Osteoblast (primary cell): ENCODE measurements at regions not wholly inside any gene's neighbourhood (a gene's known extent, or its start where the extent isn't known, plus 50 kb on each side); places are given as distances from the start of the nearest gene placed in this dataset.
A peak's percentile ranks its signal among the peaks of the same experiment; 100 is the strongest.

Source experiments
- DNase-seq: peaks from one replicate; pipeline ENCODE4 v3.0.0; 2011; ENCODE audit warnings: low spot score, mixed read lengths; ENCODE audit not compliant: insufficient read length; ENCODE audit errors: missing footprints
- H2AFZ ChIP-seq: 2 replicates; pipeline ENCODE4 v1.6.0; 2011; ENCODE audit warnings: mild to moderate bottlenecking, low read length
- H3K27ac ChIP-seq: 2 replicates; pipeline ENCODE4 v1.5.1; 2011; ENCODE audit warnings: mild to moderate bottlenecking, low read depth, low read length, moderate library complexity
- H3K27me3 ChIP-seq: 2 replicates; pipeline ENCODE4 v1.6.0; 2012; ENCODE audit warnings: mild to moderate bottlenecking, control low read depth, inconsistent platforms, low read length, moderate library complexity; ENCODE audit not compliant: insufficient read depth
- H3K36me3 ChIP-seq: 2 replicates; pipeline ENCODE4 v1.5.1; 2011; ENCODE audit warnings: mild to moderate bottlenecking, low read length, control low read depth, moderate library complexity; ENCODE audit not compliant: insufficient read depth
- H3K4me1 ChIP-seq: 2 replicates; pipeline ENCODE4 v1.5.1; 2011; ENCODE audit warnings: mild to moderate bottlenecking, low read length, control low read depth, moderate library complexity; ENCODE audit not compliant: insufficient read depth
- H3K4me2 ChIP-seq: 2 replicates; pipeline ENCODE4 v1.6.0; 2011; ENCODE audit warnings: mild to moderate bottlenecking, low read length; ENCODE audit not compliant: insufficient read depth
- H3K4me3 ChIP-seq: fragments of 200-600 bp; sonication (generic); 3 replicates; pipeline ENCODE4 v1.5.1; 2012; ENCODE audit warnings: mild to moderate bottlenecking, low read length, inconsistent platforms; ENCODE audit not compliant: insufficient read depth
- H3K79me2 ChIP-seq: 2 replicates; pipeline ENCODE4 v1.6.0; 2012; ENCODE audit warnings: mild to moderate bottlenecking, low read length, control low read depth, inconsistent platforms; ENCODE audit not compliant: insufficient read depth
- H3K9me3 ChIP-seq: 2 replicates; pipeline ENCODE4 v1.5.1; 2011; ENCODE audit warnings: low read depth, low read length, control low read depth
- H4K20me1 ChIP-seq: 2 replicates; pipeline ENCODE4 v1.6.0; 2012; ENCODE audit warnings: mild to moderate bottlenecking, low read length, control low read depth; ENCODE audit not compliant: insufficient read depth
- TF ChIP-seq, protein P1 (sequence below): IDR thresholded peaks from 2 replicates; pipeline ENCODE4 v1.5.1; 2011; ENCODE audit warnings: mild to moderate bottlenecking, low read depth, low read length, moderate library complexity; ENCODE audit errors: extremely low read depth

DNA sequence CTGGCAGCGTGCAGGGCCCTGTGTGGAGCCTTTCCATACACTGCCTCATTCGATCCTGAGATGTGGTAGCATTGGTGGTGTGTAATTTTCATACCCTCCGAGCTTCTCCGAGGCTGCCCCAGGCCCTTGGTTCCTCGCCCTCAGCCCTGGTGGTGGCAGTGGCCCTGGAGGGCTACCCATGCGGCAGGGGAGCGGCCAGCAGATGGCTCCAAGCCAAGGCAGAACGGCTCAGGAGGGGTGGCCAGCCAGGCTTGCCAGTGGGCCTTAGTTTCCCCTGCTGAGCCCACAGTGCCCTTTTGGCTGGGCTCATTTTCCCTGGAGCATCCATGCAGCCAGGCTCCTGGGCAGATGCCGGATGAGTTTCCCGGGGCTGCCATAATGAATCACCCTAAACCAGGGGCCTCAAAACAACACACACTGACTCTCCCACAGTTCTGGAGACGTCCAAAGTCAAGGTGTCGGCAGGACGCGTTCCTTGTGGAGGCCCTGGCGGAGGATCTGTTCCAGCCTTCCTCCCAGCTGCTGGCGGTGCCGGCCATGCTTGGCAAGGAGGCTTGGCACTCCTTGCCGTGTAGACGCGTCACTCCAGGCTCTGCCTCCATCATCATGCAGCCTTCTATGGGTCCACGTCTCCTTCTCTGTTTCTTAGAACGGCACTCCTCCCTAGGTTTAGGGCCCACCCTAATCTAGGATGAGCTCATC is 158.8 kb upstream of the GSE1 start:
- Histone ChIP-seq H3K27ac (no peak overlapping the region), H3K79me2 (no peaks in the 10 kb centered on the region), H3K4me1 (no peaks in the 10 kb centered on the region), H3K36me3 (no peaks in the 10 kb centered on the region), H3K27me3 (no peaks in the 10 kb centered on the region), H3K4me3 (no peak overlapping the region), H3K9me3 (no peaks in the 10 kb centered on the region), H4K20me1 (peaks cover 54% of the 10 kb centered on the region), H3K4me2 (no peak overlapping the region), H2AFZ (no peak overlapping the region)
- no peak for DNase-seq
- TF ChIP-seq, protein P1, sequence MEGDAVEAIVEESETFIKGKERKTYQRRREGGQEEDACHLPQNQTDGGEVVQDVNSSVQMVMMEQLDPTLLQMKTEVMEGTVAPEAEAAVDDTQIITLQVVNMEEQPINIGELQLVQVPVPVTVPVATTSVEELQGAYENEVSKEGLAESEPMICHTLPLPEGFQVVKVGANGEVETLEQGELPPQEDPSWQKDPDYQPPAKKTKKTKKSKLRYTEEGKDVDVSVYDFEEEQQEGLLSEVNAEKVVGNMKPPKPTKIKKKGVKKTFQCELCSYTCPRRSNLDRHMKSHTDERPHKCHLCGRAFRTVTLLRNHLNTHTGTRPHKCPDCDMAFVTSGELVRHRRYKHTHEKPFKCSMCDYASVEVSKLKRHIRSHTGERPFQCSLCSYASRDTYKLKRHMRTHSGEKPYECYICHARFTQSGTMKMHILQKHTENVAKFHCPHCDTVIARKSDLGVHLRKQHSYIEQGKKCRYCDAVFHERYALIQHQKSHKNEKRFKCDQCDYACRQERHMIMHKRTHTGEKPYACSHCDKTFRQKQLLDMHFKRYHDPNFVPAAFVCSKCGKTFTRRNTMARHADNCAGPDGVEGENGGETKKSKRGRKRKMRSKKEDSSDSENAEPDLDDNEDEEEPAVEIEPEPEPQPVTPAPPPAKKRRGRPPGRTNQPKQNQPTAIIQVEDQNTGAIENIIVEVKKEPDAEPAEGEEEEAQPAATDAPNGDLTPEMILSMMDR: no peak

DNA sequence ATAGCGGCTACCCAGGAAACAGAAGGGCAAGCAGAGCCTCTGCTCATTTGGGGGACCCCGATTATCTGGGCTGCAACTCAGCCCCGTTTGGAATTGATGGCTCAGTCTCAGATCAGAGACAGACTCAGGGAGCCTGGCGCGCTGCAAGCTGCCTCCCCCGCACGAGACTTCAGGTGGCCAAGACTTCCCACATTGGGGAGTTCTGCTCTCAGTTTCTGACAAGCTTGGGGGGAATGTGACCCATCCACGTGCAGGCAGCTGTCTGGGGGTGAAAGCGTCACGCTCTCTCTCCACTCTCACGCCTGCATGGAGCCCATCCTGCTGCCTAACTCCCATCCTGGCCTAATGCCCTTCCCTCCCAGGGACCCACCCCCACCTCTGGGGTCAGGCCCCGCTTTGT is 157.6 kb upstream of the GSE1 start:
- Histone ChIP-seq H3K79me2 (no peaks in the 10 kb centered on the region), H3K27me3 (no peaks in the 10 kb centered on the region), H3K4me2 (no peak overlapping the region), H3K4me3 (no peak overlapping the region), H4K20me1 (peaks cover 59% of the 10 kb centered on the region), H3K27ac (no peak overlapping the region), H3K4me1 (peaks cover 2% of the 10 kb centered on the region), H3K36me3 (no peaks in the 10 kb centered on the region), H2AFZ (no peak overlapping the region), H3K9me3 (no peaks in the 10 kb centered on the region)
- DNase-seq: no peak
- TF ChIP-seq, protein P1: no peak

DNA sequence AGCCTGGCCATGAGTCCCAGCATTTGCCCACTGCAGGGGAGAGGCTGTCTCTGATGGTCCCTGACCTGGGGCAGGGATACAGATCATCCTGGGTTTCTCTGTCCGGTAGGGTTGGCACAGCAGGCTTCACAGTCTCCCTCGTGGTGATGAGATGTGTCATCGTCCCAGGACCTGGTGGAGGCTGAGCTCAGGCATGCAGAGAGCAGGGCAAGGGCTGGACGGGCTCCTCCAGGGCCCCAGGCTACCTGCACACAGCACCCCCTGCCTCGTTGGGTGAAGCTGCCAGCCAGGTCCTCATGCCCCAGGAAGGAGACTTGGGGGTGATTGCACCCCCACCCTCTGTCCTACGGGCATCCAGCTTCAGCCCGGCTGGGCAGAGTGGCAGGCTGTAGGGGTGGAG is 155.8 kb upstream of the GSE1 start:
- H3K27ac ChIP-seq: no peak overlapping the region
- no peaks in the 10 kb centered on the region for H3K9me3 ChIP-seq
- peaks cover 5% of the 10 kb centered on the region for H3K27me3 ChIP-seq
- peaks cover 20% of the 10 kb centered on the region for H3K4me1 ChIP-seq
- H3K4me2 ChIP-seq: no peak overlapping the region
- H4K20me1 ChIP-seq: peaks cover 75% of the 10 kb centered on the region
- H2AFZ ChIP-seq: no peak overlapping the region
- H3K79me2 ChIP-seq: no peaks in the 10 kb centered on the region
- no peak overlapping the region for H3K4me3 ChIP-seq
- no peaks in the 10 kb centered on the region for H3K36me3 ChIP-seq
- TF ChIP-seq, protein P1: no peak
- peak; percentile 93 for DNase-seq

DNA sequence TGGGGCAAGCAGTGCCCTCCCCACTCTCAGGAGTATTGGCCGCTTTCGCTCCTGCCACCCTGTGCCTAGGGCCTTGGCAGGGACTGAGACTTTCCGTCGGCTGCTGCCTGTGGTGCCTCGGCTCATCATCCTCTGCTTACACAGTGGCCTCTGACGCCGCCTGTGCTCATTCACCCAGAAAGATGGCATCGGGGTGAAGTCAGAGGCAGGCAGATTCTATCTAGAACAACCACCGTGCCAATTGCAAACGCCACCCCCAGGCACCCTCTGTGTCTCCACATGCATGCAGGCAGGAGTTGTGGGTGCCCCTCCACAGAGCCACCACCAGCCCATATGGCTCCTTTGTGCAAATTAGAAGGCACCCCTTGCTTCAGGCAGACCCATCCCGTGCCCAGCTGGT is 154.2 kb upstream of the GSE1 start:
- Histone ChIP-seq H3K27ac (no peak overlapping the region), H3K4me1 (peaks cover 20% of the 10 kb centered on the region), H3K4me3 (no peak overlapping the region), H3K36me3 (no peaks in the 10 kb centered on the region), H2AFZ (no peak overlapping the region), H3K27me3 (peaks cover 5% of the 10 kb centered on the region), H4K20me1 (peaks cover 70% of the 10 kb centered on the region), H3K4me2 (no peak overlapping the region), H3K79me2 (no peaks in the 10 kb centered on the region), H3K9me3 (no peaks in the 10 kb centered on the region)
- TF ChIP-seq, protein P1: no peak
- no peak for DNase-seq
